HFFc6 (cell line): ENCODE measurements at regions not wholly inside any gene's neighbourhood (a gene's known extent, or its start where the extent isn't known, plus 50 kb on each side); places are given as distances from the start of the nearest gene placed in this dataset.
A peak's percentile ranks its signal among the peaks of the same experiment; 100 is the strongest.

Source experiments
- DNase-seq: peaks from one replicate; pipeline ENCODE4 v3.0.0-alpha.2; 2018
- H3K27ac Mint-ChIP-seq: 2 replicates; pipeline ENCODE4 v1.8.0; 2020; ENCODE audit warnings: mild to moderate bottlenecking, mixed read lengths
- H3K27me3 Mint-ChIP-seq: 2 replicates; pipeline ENCODE4 v1.8.0; 2021; ENCODE audit warnings: mild to moderate bottlenecking, moderate library complexity, mixed read lengths; ENCODE audit not compliant: insufficient read depth
- H3K36me3 Mint-ChIP-seq: 2 replicates; pipeline ENCODE4 v1.8.0; 2021; ENCODE audit warnings: low read depth, mixed read lengths
- H3K4me1 Mint-ChIP-seq: 2 replicates; pipeline ENCODE4 v1.8.0; 2020; ENCODE audit warnings: low read depth, mixed read lengths
- H3K4me3 Mint-ChIP-seq: 2 replicates; pipeline ENCODE4 v1.8.0; 2020; ENCODE audit warnings: mild to moderate bottlenecking, moderate library complexity, mixed read lengths
- H3K9me3 Mint-ChIP-seq: 2 replicates; pipeline ENCODE4 v1.8.0; 2020; ENCODE audit warnings: mild to moderate bottlenecking, mixed read lengths
- TF ChIP-seq, protein P1 (sequence below): fragments of 200-600 bp; sonication (generic); IDR thresholded peaks from 2 replicates; pipeline ENCODE4 v1.5.0; 2021; ENCODE audit warnings: antibody characterized with exemption, mild to moderate bottlenecking

DNA sequence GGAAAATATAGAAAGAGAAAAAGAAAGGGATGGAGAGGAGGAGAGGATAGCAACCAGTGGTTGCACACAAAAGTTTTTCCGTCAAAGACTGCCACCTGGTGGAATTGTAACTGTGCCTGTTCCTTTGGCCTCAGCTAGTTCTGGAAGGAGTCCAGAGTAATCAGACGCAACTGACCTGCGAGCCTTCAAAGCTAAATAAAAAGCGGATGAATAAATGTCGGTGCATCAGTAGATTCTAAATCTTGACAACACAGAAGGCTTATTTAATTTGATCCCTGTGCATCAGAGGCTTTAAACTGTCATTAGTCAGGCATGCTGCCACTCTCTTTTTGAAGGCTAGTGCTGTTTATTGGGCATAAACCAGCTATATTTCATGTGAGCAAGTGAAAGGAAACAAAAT lies 132.9 kb upstream of the ACO1 start:
- H3K4me1 Mint-ChIP-seq = no peaks in the 10 kb centered on the region
- H3K27me3 Mint-ChIP-seq = no peaks in the 10 kb centered on the region
- TF ChIP-seq, protein P1, sequence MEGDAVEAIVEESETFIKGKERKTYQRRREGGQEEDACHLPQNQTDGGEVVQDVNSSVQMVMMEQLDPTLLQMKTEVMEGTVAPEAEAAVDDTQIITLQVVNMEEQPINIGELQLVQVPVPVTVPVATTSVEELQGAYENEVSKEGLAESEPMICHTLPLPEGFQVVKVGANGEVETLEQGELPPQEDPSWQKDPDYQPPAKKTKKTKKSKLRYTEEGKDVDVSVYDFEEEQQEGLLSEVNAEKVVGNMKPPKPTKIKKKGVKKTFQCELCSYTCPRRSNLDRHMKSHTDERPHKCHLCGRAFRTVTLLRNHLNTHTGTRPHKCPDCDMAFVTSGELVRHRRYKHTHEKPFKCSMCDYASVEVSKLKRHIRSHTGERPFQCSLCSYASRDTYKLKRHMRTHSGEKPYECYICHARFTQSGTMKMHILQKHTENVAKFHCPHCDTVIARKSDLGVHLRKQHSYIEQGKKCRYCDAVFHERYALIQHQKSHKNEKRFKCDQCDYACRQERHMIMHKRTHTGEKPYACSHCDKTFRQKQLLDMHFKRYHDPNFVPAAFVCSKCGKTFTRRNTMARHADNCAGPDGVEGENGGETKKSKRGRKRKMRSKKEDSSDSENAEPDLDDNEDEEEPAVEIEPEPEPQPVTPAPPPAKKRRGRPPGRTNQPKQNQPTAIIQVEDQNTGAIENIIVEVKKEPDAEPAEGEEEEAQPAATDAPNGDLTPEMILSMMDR = peak; percentile 79
- H3K27ac Mint-ChIP-seq = no peak overlapping the region
- H3K4me3 Mint-ChIP-seq = no peak overlapping the region
- H3K9me3 Mint-ChIP-seq = no peaks in the 10 kb centered on the region
- H3K36me3 Mint-ChIP-seq = no peaks in the 10 kb centered on the region
- peak; percentile 44 for DNase-seq

DNA sequence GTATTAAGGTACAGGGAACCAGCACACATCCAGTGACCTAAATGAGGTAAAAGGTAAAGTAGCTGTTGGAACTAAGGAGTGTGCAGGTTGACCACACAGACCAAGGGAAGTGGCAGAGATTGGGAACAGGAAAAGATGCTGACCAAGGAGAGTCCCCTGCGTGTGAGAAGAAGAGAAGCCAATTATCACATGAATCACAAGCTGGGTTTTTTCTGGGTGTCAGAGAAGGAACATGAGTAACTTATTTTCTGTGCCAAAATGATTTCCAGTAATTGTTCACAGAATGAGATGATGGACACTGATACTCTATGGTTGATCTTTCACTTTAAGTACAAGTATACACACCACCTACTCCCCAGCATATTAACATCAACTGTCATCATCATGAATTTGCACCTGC lies 130.7 kb upstream of the ACO1 start:
- Mint-ChIP-seq H3K9me3 (no peaks in the 10 kb centered on the region), H3K27me3 (no peaks in the 10 kb centered on the region), H3K36me3 (no peaks in the 10 kb centered on the region), H3K27ac (no peak overlapping the region), H3K4me1 (no peaks in the 10 kb centered on the region), H3K4me3 (no peak overlapping the region)
- TF ChIP-seq, protein P1 = no peak
- no peak for DNase-seq

DNA sequence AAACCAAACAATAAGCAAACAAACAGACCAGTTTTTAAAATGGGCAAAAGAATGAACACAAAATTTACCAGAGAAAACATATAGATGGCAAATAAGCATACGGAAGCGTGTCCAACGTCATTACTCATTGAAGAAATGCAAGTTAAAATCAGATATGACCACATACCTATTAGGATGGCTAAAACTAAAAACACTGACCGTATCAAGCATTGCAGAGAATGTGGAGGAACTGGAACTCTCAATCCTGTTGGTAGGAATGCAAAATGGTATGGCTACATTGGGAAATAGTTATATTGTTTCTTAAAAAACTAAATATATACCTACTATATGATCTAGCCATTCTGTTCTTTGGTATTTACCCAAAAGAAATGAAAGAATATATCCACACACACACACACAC lies 129.4 kb upstream of the ACO1 start:
- DNase-seq = no peak
- H3K4me3 Mint-ChIP-seq = no peak overlapping the region
- H3K36me3 Mint-ChIP-seq = no peaks in the 10 kb centered on the region
- H3K27ac Mint-ChIP-seq = no peak overlapping the region
- no peaks in the 10 kb centered on the region for H3K27me3 Mint-ChIP-seq
- TF ChIP-seq, protein P1 = no peak
- no peaks in the 10 kb centered on the region for H3K9me3 Mint-ChIP-seq
- H3K4me1 Mint-ChIP-seq = no peaks in the 10 kb centered on the region

DNA sequence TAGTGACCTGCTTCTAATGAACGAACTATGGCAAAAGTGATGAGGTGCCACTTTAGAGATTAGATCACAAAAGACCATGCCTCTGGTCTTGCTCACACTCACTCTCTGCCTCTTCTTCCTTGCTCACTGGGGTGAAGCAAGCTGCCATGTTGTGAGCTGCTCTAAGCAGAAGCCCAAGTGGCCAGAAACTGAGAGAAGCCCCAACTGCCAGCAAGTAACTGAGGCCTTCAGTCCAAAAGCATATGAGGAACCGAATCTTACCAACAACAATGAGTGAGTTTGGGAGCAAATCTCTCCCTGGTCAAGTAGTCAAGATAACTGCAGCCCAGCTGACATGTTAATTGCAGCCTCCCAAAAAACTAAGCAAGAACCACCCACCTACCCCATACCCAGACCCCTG lies 126.0 kb upstream of the ACO1 start:
- no peak overlapping the region for H3K4me3 Mint-ChIP-seq
- TF ChIP-seq, protein P1 = no peak
- no peak overlapping the region for H3K27ac Mint-ChIP-seq
- no peaks in the 10 kb centered on the region for H3K36me3 Mint-ChIP-seq
- H3K27me3 Mint-ChIP-seq = no peaks in the 10 kb centered on the region
- H3K4me1 Mint-ChIP-seq = no peaks in the 10 kb centered on the region
- DNase-seq = no peak
- H3K9me3 Mint-ChIP-seq = no peaks in the 10 kb centered on the region

DNA sequence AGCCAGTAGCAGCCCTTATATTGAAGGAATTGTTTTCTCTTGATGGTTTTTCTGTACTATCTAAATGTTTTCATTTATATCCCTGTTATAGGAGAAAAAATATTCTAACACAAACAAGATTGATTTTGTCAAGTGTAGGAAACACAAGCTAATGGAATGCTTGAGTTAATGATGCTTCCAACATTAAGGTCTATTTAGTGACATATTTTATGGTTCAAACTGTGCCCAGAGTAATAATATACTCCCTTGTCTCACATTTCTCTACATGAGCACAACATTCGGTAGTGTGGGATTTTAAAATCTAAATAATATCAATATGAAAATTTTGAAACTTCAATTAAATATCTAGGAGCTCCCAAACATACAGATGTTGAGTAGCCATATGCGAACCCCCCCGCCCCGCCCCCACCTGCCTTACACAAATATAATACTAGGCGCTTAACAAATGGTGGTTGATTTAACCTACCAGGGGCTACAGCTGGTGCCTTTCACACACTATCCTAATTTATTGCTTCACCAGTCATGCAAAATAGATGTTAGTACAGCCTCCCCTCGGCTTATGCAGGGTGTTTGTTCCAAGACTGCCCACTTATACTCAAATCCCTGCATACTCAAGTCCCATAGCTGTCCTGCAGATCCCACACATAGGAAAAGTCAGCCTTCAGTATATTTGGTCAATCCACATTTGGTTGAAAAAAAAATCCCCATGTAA lies 124.1 kb upstream of the ACO1 start:
- H3K4me1 Mint-ChIP-seq = no peaks in the 10 kb centered on the region
- no peak for DNase-seq
- no peaks in the 10 kb centered on the region for H3K27me3 Mint-ChIP-seq
- no peak overlapping the region for H3K4me3 Mint-ChIP-seq
- no peaks in the 10 kb centered on the region for H3K36me3 Mint-ChIP-seq
- TF ChIP-seq, protein P1 = no peak
- no peaks in the 10 kb centered on the region for H3K9me3 Mint-ChIP-seq
- no peak overlapping the region for H3K27ac Mint-ChIP-seq
